ENCODE measurements at regions not wholly inside any gene's neighbourhood (a gene's known extent, or its start where the extent isn't known, plus 50 kb on each side); places are given as distances from the start of the nearest gene placed in this dataset.

DNA sequence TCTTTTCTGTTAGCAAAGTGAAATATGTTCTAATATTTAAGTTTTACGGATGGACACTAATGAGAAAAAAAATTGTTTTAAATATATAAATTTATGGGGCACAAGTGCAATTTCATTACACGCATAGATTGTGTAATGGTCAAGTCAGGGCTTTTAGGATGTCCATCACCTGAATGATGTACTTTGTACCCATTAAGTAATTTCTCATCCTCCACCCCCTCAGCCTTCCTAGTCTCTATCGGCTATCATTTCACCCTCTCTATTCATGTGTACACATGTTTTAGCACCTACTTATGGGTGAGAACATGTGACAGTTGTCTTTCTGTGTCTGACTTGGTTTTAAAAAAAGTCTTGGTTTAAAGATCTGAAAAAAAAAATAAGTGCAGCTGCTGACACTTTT is 616.0 kb downstream of the IQCM start:
- TF ChIP-seq, protein P1, sequence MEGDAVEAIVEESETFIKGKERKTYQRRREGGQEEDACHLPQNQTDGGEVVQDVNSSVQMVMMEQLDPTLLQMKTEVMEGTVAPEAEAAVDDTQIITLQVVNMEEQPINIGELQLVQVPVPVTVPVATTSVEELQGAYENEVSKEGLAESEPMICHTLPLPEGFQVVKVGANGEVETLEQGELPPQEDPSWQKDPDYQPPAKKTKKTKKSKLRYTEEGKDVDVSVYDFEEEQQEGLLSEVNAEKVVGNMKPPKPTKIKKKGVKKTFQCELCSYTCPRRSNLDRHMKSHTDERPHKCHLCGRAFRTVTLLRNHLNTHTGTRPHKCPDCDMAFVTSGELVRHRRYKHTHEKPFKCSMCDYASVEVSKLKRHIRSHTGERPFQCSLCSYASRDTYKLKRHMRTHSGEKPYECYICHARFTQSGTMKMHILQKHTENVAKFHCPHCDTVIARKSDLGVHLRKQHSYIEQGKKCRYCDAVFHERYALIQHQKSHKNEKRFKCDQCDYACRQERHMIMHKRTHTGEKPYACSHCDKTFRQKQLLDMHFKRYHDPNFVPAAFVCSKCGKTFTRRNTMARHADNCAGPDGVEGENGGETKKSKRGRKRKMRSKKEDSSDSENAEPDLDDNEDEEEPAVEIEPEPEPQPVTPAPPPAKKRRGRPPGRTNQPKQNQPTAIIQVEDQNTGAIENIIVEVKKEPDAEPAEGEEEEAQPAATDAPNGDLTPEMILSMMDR (IDR thresholded peaks at IDR 0.05; ENCODE audit: insufficient read depth, low read length, poor library complexity, severe bottlenecking), result no peak
- no peak for TF ChIP-seq EZH2phosphoT487 (conservative IDR thresholded peaks at IDR 0.05; ENCODE audit: low read length)
